K562 (cell line): ENCODE measurements at regions not wholly inside any gene's neighbourhood (a gene's known extent, or its start where the extent isn't known, plus 50 kb on each side); places are given as distances from the start of the nearest gene placed in this dataset.

Experiments used
- BDP1 ChIP-seq: IDR thresholded peaks from 3 replicates; pipeline ENCODE4 v1.6.1; 2011; ENCODE audit not compliant: insufficient read length, insufficient read depth
- EZH2 ChIP-seq: IDR thresholded peaks from 2 replicates; pipeline ENCODE4 v1.6.1; 2012; ENCODE audit warnings: low read depth, mild to moderate bottlenecking, inconsistent platforms, low read length, borderline replicate concordance
- ZBED1 ChIP-seq: IDR thresholded peaks from 2 replicates; pipeline ENCODE4 v1.6.1; 2014
- ZNF780A ChIP-seq: fragments of 250-450 bp; sonication (Bioruptor Pico); IDR thresholded peaks from 2 replicates; pipeline ENCODE4 v1.5.0; 2021; ENCODE audit warnings: mild to moderate bottlenecking
- TF ChIP-seq, protein P1 (sequence below), 3 experiments: IDR thresholded peaks in 2 of 3; conservative IDR thresholded peaks in 1 of 3; 2 replicates each; pipeline ENCODE4 v1.5.1; 2011 to 2012; ENCODE audit warnings: low read length in 3 of 3, mild to moderate bottlenecking in 3 of 3, control low read depth in 2 of 3, improper control_type of control experiment in 1 of 3, inconsistent platforms in 1 of 3, low read depth in 1 of 3, mixed read lengths in 1 of 3, moderate library complexity in 1 of 3; ENCODE audit not compliant: insufficient read depth in 2 of 3

DNA sequence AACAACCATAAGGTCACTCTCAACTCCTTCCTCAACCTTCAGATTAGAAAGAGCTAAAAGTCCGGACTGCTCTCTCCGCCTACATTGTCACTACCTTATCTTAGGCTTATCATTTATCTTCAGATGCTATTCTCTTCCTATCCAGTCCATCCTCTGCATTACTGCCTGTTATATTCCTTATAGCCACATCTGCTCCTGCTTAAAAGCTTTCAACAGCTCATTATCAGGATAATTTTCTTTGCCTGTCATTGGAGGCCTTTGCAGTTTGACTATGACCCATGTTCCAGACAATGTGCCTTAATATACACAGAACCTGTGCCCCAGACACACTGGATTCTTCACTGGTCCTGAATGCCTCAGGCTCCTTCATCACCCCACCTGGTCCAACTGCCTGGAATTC lies 184.1 kb upstream of the SETMAR start:
- TF ChIP-seq EZH2 (no peak), ZNF780A (CRISPR knock-in tag) (no peak), ZBED1 (no peak), BDP1 (no peak)
- TF ChIP-seq, protein P1, sequence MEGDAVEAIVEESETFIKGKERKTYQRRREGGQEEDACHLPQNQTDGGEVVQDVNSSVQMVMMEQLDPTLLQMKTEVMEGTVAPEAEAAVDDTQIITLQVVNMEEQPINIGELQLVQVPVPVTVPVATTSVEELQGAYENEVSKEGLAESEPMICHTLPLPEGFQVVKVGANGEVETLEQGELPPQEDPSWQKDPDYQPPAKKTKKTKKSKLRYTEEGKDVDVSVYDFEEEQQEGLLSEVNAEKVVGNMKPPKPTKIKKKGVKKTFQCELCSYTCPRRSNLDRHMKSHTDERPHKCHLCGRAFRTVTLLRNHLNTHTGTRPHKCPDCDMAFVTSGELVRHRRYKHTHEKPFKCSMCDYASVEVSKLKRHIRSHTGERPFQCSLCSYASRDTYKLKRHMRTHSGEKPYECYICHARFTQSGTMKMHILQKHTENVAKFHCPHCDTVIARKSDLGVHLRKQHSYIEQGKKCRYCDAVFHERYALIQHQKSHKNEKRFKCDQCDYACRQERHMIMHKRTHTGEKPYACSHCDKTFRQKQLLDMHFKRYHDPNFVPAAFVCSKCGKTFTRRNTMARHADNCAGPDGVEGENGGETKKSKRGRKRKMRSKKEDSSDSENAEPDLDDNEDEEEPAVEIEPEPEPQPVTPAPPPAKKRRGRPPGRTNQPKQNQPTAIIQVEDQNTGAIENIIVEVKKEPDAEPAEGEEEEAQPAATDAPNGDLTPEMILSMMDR (IDR thresholded peaks at IDR 0.05 in 2 of 3, conservative IDR thresholded peaks at IDR 0.05 in 1 of 3; ENCODE audit: insufficient read depth in 2 of 3, low read depth in 1 of 3, low read length in 3 of 3): no peak
